WTC11 (cell line): ENCODE measurements at regions not wholly inside any gene's neighbourhood (a gene's known extent, or its start where the extent isn't known, plus 50 kb on each side); places are given as distances from the start of the nearest gene placed in this dataset.

Experiments
- FOXJ3 ChIP-seq: sonication (generic); formaldehyde crosslinking; IDR thresholded peaks from 2 replicates; pipeline ENCODE4 v1.9.0; 2021; ENCODE audit warnings: missing genetic modification reagents, mild to moderate bottlenecking, borderline replicate concordance
- FOXK1 ChIP-seq: sonication (generic); formaldehyde crosslinking; IDR thresholded peaks from 2 replicates; pipeline ENCODE4 v1.8.0; 2022; ENCODE audit warnings: mild to moderate bottlenecking, moderate library complexity, missing genetic modification reagents
- JUN ChIP-seq: sonication (generic); formaldehyde crosslinking; IDR thresholded peaks from 2 replicates; pipeline ENCODE4 v1.8.0; 2023; ENCODE audit warnings: mild to moderate bottlenecking, missing genetic modification reagents
- NFATC4 ChIP-seq: fragments of 250-450 bp; sonication (Bioruptor Pico); IDR thresholded peaks from 2 replicates; pipeline ENCODE4 v1.9.0; 2021; ENCODE audit warnings: mild to moderate bottlenecking
- NR2C2 ChIP-seq: sonication (generic); formaldehyde crosslinking; IDR thresholded peaks from 2 replicates; pipeline ENCODE4 v1.8.0; 2022; ENCODE audit warnings: mild to moderate bottlenecking, missing genetic modification reagents
- SMAD4 ChIP-seq: sonication (generic); formaldehyde crosslinking; IDR thresholded peaks from 2 replicates; pipeline ENCODE4 v1.8.0; 2022; ENCODE audit warnings: mild to moderate bottlenecking, missing genetic modification reagents
- SP1 ChIP-seq: sonication (generic); formaldehyde crosslinking; conservative IDR thresholded peaks from 2 replicates; pipeline ENCODE4 v1.8.1; 2022; ENCODE audit warnings: missing genetic modification reagents
- ZNF416 ChIP-seq: fragments of 250-450 bp; sonication (Bioruptor Pico); IDR thresholded peaks from 2 replicates; pipeline ENCODE4 v1.9.0; 2021; ENCODE audit warnings: mild to moderate bottlenecking, inconsistent platforms
- TF ChIP-seq, protein P1 (sequence below): fragments of 200-600 bp; IDR thresholded peaks from 2 replicates; pipeline ENCODE4 v1.8.0; 2022; ENCODE audit warnings: antibody characterized with exemption
- TF ChIP-seq, protein P2 (sequence below): fragments of 250-450 bp; sonication (Bioruptor Pico); IDR thresholded peaks from 2 replicates; pipeline ENCODE4 v1.9.0; 2021; ENCODE audit warnings: mild to moderate bottlenecking
- TF ChIP-seq, protein P3 (sequence below): sonication (generic); formaldehyde crosslinking; IDR thresholded peaks from 2 replicates; pipeline ENCODE4 v1.8.1; 2023; ENCODE audit warnings: mild to moderate bottlenecking, missing genetic modification reagents
- TF ChIP-seq, protein P4 (sequence below): sonication (generic); formaldehyde crosslinking; IDR thresholded peaks from 2 replicates; pipeline ENCODE4 v1.8.0; 2022; ENCODE audit warnings: mild to moderate bottlenecking, missing genetic modification reagents

DNA sequence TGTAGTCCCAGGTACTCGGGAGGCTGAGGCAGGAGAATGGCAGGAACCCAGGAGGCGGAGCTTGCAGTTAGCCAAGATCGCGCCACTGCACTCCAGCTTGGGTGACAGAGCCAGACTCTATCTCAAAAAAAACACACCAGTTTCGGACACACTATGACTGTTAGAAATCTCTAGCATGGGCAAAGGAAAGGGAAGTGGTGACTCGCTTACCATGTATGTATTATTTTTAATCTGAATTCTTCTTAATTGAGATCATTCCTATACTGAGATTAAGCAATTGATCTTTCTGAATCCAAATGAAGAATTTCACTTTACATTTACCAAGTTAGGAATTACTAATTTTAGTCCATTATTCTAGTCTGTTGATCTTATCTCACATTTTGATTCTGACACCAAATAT lies 459.2 kb upstream of the ALCAM start:
- no peak for TF ChIP-seq FOXJ3 (CRISPR knock-in tag)
- TF ChIP-seq, protein P1, sequence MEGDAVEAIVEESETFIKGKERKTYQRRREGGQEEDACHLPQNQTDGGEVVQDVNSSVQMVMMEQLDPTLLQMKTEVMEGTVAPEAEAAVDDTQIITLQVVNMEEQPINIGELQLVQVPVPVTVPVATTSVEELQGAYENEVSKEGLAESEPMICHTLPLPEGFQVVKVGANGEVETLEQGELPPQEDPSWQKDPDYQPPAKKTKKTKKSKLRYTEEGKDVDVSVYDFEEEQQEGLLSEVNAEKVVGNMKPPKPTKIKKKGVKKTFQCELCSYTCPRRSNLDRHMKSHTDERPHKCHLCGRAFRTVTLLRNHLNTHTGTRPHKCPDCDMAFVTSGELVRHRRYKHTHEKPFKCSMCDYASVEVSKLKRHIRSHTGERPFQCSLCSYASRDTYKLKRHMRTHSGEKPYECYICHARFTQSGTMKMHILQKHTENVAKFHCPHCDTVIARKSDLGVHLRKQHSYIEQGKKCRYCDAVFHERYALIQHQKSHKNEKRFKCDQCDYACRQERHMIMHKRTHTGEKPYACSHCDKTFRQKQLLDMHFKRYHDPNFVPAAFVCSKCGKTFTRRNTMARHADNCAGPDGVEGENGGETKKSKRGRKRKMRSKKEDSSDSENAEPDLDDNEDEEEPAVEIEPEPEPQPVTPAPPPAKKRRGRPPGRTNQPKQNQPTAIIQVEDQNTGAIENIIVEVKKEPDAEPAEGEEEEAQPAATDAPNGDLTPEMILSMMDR, result no peak
- no peak for TF ChIP-seq JUN (CRISPR knock-in tag)
- TF ChIP-seq, protein P2, sequence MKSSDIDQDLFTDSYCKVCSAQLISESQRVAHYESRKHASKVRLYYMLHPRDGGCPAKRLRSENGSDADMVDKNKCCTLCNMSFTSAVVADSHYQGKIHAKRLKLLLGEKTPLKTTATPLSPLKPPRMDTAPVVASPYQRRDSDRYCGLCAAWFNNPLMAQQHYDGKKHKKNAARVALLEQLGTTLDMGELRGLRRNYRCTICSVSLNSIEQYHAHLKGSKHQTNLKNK (CRISPR knock-in tag), result no peak
- TF ChIP-seq, protein P3, sequence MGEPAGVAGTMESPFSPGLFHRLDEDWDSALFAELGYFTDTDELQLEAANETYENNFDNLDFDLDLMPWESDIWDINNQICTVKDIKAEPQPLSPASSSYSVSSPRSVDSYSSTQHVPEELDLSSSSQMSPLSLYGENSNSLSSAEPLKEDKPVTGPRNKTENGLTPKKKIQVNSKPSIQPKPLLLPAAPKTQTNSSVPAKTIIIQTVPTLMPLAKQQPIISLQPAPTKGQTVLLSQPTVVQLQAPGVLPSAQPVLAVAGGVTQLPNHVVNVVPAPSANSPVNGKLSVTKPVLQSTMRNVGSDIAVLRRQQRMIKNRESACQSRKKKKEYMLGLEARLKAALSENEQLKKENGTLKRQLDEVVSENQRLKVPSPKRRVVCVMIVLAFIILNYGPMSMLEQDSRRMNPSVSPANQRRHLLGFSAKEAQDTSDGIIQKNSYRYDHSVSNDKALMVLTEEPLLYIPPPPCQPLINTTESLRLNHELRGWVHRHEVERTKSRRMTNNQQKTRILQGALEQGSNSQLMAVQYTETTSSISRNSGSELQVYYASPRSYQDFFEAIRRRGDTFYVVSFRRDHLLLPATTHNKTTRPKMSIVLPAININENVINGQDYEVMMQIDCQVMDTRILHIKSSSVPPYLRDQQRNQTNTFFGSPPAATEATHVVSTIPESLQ (CRISPR knock-in tag), result no peak
- TF ChIP-seq NR2C2 (CRISPR knock-in tag), result no peak
- no peak for TF ChIP-seq ZNF416 (CRISPR knock-in tag)
- no peak for TF ChIP-seq NFATC4
- no peak for TF ChIP-seq SMAD4 (CRISPR knock-in tag)
- TF ChIP-seq, protein P4, sequence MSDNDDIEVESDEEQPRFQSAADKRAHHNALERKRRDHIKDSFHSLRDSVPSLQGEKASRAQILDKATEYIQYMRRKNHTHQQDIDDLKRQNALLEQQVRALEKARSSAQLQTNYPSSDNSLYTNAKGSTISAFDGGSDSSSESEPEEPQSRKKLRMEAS (CRISPR knock-in tag), result no peak
- no peak for TF ChIP-seq FOXK1 (CRISPR knock-in tag)
- TF ChIP-seq SP1 (CRISPR knock-in tag), result no peak
